ENCODE measurements at regions not wholly inside any gene's neighbourhood (a gene's known extent, or its start where the extent isn't known, plus 50 kb on each side); places are given as distances from the start of the nearest gene placed in this dataset.

- TF ChIP-seq CTCF (IDR thresholded peaks at IDR 0.05 in 8 of 11, conservative IDR thresholded peaks at IDR 0.05 in 3 of 11), result no peak
- no peak for TF ChIP-seq POLR2AphosphoS5 (IDR thresholded peaks at IDR 0.05)
- no peak for TF ChIP-seq POLR2A (IDR thresholded peaks at IDR 0.05)
Measured at GRCh38 chr1:87583459-87583858, 254.8 kb downstream of the LMO4 start.
